A673 (cell line): ENCODE measurements at regions not wholly inside any gene's neighbourhood (a gene's known extent, or its start where the extent isn't known, plus 50 kb on each side); places are given as distances from the start of the nearest gene placed in this dataset.

ENCODE experiments used
- CTCF ChIP-seq: fragments of 300-800, 200-600 bp; sonication (generic); conservative IDR thresholded peaks from 2 replicates; pipeline ENCODE4 v1.5.1; 2017; ENCODE audit warnings: low read depth, mild to moderate bottlenecking, antibody characterized with exemption, low read length, moderate library complexity, mixed read lengths
- EZH2 ChIP-seq: fragments of 200-600 bp; sonication (generic); IDR thresholded peaks from 2 replicates; pipeline ENCODE4 v1.6.1; 2017; ENCODE audit warnings: borderline replicate concordance, low read depth, mild to moderate bottlenecking, mixed read lengths, antibody characterized with exemption, low read length; ENCODE audit not compliant: poor library complexity, severe bottlenecking

- TF ChIP-seq CTCF: no peak
- no peak for TF ChIP-seq EZH2
These were observed 754.0 kb upstream of the ADAMTS16 start for GRCh38 chr5:4386152-4386551.
